ENCODE measurements at regions not wholly inside any gene's neighbourhood (a gene's known extent, or its start where the extent isn't known, plus 50 kb on each side); places are given as distances from the start of the nearest gene placed in this dataset.

- TF ChIP-seq SUZ12 (IDR thresholded peaks at IDR 0.05; ENCODE audit: extremely low read depth, insufficient read depth, insufficient read length), result no peak
- TF ChIP-seq YY1 (IDR thresholded peaks at IDR 0.05; ENCODE audit: insufficient read depth, insufficient read length), result no peak
- no peak for TF ChIP-seq ZNF274 (IDR thresholded peaks at IDR 0.05; ENCODE audit: low read depth, low read length)
Observed at GRCh38 chr6:85826997-85827396, 184.3 kb upstream of the SYNCRIP start.

All from NT2/D1 (cell line).